ENCODE measurements at regions not wholly inside any gene's neighbourhood (a gene's known extent, or its start where the extent isn't known, plus 50 kb on each side); places are given as distances from the start of the nearest gene placed in this dataset.

DNA sequence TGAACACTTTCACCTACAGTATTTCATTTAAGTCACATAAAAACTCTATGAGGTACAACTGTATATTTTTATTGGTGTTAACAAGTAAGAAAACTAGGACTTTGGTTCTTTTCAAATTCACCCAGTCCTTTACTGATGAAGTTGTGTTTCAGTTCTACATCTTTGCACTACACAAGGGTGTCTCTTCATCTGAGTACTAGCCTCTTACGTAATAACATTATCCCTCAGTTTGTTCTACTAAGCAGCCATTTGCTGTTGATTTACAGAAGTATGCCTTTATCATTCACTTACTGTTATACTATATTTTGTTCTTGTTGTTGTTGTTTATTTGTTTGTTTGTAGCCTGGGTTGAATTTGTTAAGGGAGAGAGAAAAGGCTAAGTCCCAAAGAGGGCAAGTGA is 311.9 kb downstream of the PLOD2 start:
- Histone ChIP-seq H3K36me3 (no peaks in the 10 kb centered on the region), H3K4me1 (no peaks in the 10 kb centered on the region), H3K27me3 (no peaks in the 10 kb centered on the region), H3K4me3 (no peak overlapping the region), H3K27ac (no peak overlapping the region), H3K9me3 (no peaks in the 10 kb centered on the region)
- DNase-seq (ENCODE audit: low spot score in 2 of 2), result no peak
- TF ChIP-seq, protein P1, sequence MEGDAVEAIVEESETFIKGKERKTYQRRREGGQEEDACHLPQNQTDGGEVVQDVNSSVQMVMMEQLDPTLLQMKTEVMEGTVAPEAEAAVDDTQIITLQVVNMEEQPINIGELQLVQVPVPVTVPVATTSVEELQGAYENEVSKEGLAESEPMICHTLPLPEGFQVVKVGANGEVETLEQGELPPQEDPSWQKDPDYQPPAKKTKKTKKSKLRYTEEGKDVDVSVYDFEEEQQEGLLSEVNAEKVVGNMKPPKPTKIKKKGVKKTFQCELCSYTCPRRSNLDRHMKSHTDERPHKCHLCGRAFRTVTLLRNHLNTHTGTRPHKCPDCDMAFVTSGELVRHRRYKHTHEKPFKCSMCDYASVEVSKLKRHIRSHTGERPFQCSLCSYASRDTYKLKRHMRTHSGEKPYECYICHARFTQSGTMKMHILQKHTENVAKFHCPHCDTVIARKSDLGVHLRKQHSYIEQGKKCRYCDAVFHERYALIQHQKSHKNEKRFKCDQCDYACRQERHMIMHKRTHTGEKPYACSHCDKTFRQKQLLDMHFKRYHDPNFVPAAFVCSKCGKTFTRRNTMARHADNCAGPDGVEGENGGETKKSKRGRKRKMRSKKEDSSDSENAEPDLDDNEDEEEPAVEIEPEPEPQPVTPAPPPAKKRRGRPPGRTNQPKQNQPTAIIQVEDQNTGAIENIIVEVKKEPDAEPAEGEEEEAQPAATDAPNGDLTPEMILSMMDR (IDR thresholded peaks at IDR 0.05), result no peak
- no peak for TF ChIP-seq POLR2AphosphoS5 (IDR thresholded peaks at IDR 0.05)
- no peak for TF ChIP-seq POLR2A (IDR thresholded peaks at IDR 0.05)
- intact Hi-C loops (cut with DNase I; ENCODE audit: low total_unique reads), result no loop called here

DNA sequence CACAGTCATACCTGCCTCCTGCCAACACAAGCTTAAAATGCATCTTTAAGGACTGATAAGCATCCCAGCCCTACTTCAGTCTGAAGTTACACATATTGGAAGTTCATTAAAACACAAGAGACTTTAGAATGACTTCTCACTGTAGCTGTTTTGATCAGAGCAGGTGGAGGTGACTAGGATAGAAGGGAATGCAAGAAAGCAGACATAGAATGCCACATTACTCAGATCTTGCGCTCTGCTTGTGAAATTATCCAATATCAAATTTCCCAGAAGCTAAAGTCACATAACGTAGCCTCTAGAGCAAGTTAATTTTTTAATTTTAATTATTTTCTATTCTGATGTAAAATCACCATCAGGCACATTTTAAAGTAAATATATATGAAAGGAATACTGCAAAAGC is 306.5 kb downstream of the PLOD2 start:
- no peak overlapping the region for H3K27ac ChIP-seq
- no peak overlapping the region for H3K4me3 ChIP-seq
- H3K27me3 ChIP-seq, result no peaks in the 10 kb centered on the region
- TF ChIP-seq, protein P1 (IDR thresholded peaks at IDR 0.05), result no peak
- TF ChIP-seq POLR2AphosphoS5 (IDR thresholded peaks at IDR 0.05), result no peak
- TF ChIP-seq POLR2A (IDR thresholded peaks at IDR 0.05), result no peak
- intact Hi-C loops (cut with DNase I; ENCODE audit: low total_unique reads), result no loop called here
- no peaks in the 10 kb centered on the region for H3K4me1 ChIP-seq
- H3K9me3 ChIP-seq, result no peaks in the 10 kb centered on the region
- no peak for DNase-seq (ENCODE audit: low spot score in 2 of 2)
- H3K36me3 ChIP-seq, result no peaks in the 10 kb centered on the region

DNA sequence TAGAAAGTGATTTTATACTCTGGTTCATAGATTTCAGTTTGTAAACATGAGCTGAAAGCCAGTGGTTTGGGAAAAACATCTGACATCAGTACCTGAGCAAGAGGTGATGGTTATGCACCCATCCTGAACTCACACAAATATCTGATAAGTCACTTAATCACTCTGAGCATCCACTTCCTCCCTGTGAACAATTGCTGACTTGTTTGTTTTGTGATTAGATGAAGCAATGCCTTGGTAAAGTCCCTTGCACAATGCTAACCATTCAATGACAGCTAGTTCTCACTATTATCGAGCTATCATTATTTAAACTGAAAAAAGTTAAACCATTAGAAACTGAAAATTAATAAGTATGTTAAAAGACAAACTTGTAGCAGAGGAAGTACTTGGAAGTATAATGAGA is 303.0 kb downstream of the PLOD2 start:
- H3K4me1 ChIP-seq, result no peaks in the 10 kb centered on the region
- no peaks in the 10 kb centered on the region for H3K36me3 ChIP-seq
- intact Hi-C loops (cut with DNase I; ENCODE audit: low total_unique reads), result no loop called here
- no peak overlapping the region for H3K27ac ChIP-seq
- H3K4me3 ChIP-seq, result no peak overlapping the region
- TF ChIP-seq, protein P1 (IDR thresholded peaks at IDR 0.05), result no peak
- TF ChIP-seq POLR2A (IDR thresholded peaks at IDR 0.05), result no peak
- no peak for TF ChIP-seq POLR2AphosphoS5 (IDR thresholded peaks at IDR 0.05)
- H3K9me3 ChIP-seq, result no peaks in the 10 kb centered on the region
- no peak for DNase-seq (ENCODE audit: low spot score in 2 of 2)
- no peaks in the 10 kb centered on the region for H3K27me3 ChIP-seq

GRCh38 chr3:145864336-145864735 is 296.6 kb downstream of the PLOD2 start:
- intact Hi-C loops (cut with DNase I; ENCODE audit: low total_unique reads), result no loop called here
- no peaks in the 10 kb centered on the region for H3K9me3 ChIP-seq
- H3K27me3 ChIP-seq, result no peaks in the 10 kb centered on the region
- H3K27ac ChIP-seq, result no peak overlapping the region
- TF ChIP-seq, protein P1 (IDR thresholded peaks at IDR 0.05), result no peak
- TF ChIP-seq POLR2AphosphoS5 (IDR thresholded peaks at IDR 0.05), result no peak
- H3K36me3 ChIP-seq, result no peaks in the 10 kb centered on the region
- no peak overlapping the region for H3K4me3 ChIP-seq
- no peak for DNase-seq (ENCODE audit: low spot score in 2 of 2)
- H3K4me1 ChIP-seq, result no peaks in the 10 kb centered on the region

GRCh38 chr3:145865399-145866018 is 295.5 kb downstream of the PLOD2 start:
- intact Hi-C loops (cut with DNase I; ENCODE audit: low total_unique reads), result no loop called here
- Histone ChIP-seq H3K9me3 (no peaks in the 10 kb centered on the region), H3K4me3 (no peak overlapping the region), H3K36me3 (no peaks in the 10 kb centered on the region), H3K27ac (no peak overlapping the region), H3K4me1 (no peaks in the 10 kb centered on the region), H3K27me3 (no peaks in the 10 kb centered on the region)
- DNase-seq (ENCODE audit: low spot score in 2 of 2), result no peak
- TF ChIP-seq POLR2A (IDR thresholded peaks at IDR 0.05) (no peak), POLR2AphosphoS5 (IDR thresholded peaks at IDR 0.05) (no peak)
- TF ChIP-seq, protein P1 (IDR thresholded peaks at IDR 0.05), result no peak

Measured in breast epithelium (tissue), 4 donors.